ENCODE measurements at regions not wholly inside any gene's neighbourhood (a gene's known extent, or its start where the extent isn't known, plus 50 kb on each side); places are given as distances from the start of the nearest gene placed in this dataset.

DNA sequence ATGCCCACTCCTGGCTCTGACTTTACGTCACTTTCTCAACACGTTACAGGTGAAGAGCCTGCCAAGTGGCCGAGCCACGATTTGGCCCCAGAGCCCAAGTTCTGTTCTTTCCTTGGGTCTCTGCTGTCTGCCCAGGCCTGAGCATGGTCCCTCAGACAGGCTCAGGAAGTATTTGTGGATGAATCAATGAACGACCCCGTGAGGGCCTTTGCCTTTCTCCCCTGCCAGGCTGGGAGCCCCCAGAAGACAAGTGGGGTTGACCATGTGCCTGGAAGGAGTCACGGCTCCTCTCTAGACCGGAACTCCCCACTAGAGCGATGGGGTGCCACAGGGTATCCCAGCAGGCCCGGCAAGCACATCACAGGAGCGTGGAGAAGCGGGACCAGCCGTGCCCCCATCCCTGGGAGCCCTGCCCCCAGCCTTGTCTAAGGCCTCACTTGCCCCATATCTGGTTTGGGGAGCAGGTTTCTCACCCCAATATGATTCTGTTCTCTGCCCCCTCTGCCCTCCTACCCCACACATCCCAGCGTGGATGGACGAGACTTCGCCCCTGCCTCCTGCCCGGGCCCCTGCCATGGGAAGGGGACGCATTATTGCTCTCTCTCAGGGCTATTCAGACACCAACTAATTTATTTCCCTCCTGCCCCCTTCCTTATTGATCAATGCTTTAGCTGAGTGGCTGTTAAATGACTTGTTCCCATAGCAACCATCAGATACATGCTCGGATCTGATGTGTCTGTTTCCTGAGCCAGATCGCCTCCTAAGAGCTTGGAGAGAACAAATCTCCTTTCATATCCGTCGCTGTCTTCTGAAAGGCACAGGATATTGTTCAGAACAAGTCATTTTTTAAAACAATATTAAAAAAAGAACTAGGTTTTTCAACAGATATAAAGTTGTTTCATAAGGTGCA, 69.0 kb downstream of the DIO3 start:
- no peaks in the 10 kb centered on the region for H3K79me2 ChIP-seq (ENCODE audit: control insufficient read depth, insufficient read depth, low read length)
- H3K4me1 ChIP-seq (ENCODE audit: control insufficient read depth, extremely low read depth, insufficient read depth, low read length): peaks cover 2% of the 10 kb centered on the region
- intact Hi-C loops (cut with micrococcal nuclease): no loop called here
- H3K36me3 ChIP-seq (ENCODE audit: control insufficient read depth in 2 of 2, extremely low read depth in 1 of 2, insufficient read depth in 2 of 2, low read length in 2 of 2): no peaks in the 10 kb centered on the region
- H3K9me1 ChIP-seq (replicated peaks; ENCODE audit: control insufficient read depth, extremely low read depth, insufficient read depth, low read length): no peaks in the 10 kb centered on the region
- TF ChIP-seq, protein P1, sequence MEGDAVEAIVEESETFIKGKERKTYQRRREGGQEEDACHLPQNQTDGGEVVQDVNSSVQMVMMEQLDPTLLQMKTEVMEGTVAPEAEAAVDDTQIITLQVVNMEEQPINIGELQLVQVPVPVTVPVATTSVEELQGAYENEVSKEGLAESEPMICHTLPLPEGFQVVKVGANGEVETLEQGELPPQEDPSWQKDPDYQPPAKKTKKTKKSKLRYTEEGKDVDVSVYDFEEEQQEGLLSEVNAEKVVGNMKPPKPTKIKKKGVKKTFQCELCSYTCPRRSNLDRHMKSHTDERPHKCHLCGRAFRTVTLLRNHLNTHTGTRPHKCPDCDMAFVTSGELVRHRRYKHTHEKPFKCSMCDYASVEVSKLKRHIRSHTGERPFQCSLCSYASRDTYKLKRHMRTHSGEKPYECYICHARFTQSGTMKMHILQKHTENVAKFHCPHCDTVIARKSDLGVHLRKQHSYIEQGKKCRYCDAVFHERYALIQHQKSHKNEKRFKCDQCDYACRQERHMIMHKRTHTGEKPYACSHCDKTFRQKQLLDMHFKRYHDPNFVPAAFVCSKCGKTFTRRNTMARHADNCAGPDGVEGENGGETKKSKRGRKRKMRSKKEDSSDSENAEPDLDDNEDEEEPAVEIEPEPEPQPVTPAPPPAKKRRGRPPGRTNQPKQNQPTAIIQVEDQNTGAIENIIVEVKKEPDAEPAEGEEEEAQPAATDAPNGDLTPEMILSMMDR (IDR thresholded peaks at IDR 0.05; ENCODE audit: extremely low read depth in 1 of 2, insufficient read depth in 1 of 2, low read depth in 1 of 2, low read length in 2 of 2): no peak
- TF ChIP-seq GATA2 (IDR thresholded peaks at IDR 0.05; ENCODE audit: insufficient read depth, insufficient read length, low read depth, low read length) (no peak), JUN (IDR thresholded peaks at IDR 0.05; ENCODE audit: borderline replicate concordance, insufficient read depth, insufficient read length, low read depth) (no peak), POLR2AphosphoS5 (IDR thresholded peaks at IDR 0.05; ENCODE audit: insufficient read depth, low read depth, low read length) (no peak), FOS (IDR thresholded peaks at IDR 0.05; ENCODE audit: borderline replicate concordance, insufficient read depth, low read length) (no peak), POLR2A (IDR thresholded peaks at IDR 0.05; ENCODE audit: low read depth, low read length) (no peak), MYC (IDR thresholded peaks at IDR 0.05; ENCODE audit: low read depth, low read length) (no peak), EZH2 (IDR thresholded peaks at IDR 0.05; ENCODE audit: borderline replicate concordance, low read depth, low read length, severe bottlenecking) (no peak)
- TF ChIP-seq, protein P2, sequence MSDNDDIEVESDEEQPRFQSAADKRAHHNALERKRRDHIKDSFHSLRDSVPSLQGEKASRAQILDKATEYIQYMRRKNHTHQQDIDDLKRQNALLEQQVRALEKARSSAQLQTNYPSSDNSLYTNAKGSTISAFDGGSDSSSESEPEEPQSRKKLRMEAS (IDR thresholded peaks at IDR 0.05; ENCODE audit: insufficient read depth, insufficient read length): no peak
- H3K9ac ChIP-seq (replicated peaks; ENCODE audit: extremely low read depth, insufficient read depth, low read length): no peak overlapping the region
- H3K27ac ChIP-seq (ENCODE audit: insufficient read depth, low read depth, low read length): no peak overlapping the region
- FAIRE-seq (no peak), DNase-seq (ENCODE audit: low read depth, low spot score) (no peak)
- H4K20me1 ChIP-seq (replicated peaks; ENCODE audit: control insufficient read depth, extremely low read depth, insufficient read depth, low read length): no peaks in the 10 kb centered on the region
- CTCF ChIA-PET: interaction anchor here (1.0 to 4.3 kb wide), 2 partner anchors 12 to 1246 kb away, joined by 3 to 39 read pairs; no protein-coding TSS in a partner anchor
- H3K27me3 ChIP-seq (ENCODE audit: control insufficient read depth in 2 of 2, insufficient read depth in 2 of 2, low read length in 2 of 2): no peaks in the 10 kb centered on the region
- no peak overlapping the region for H3K4me3 ChIP-seq (replicated peaks in 1 of 3; ENCODE audit: insufficient read depth in 1 of 3, low read depth in 1 of 3, low read length in 3 of 3)
- H2AFZ ChIP-seq (ENCODE audit: low read depth, low read length): no peak overlapping the region
- dilution Hi-C loops (cut with MboI; ENCODE audit: extremely low pct_ligation_motif_present, low sequenced_read_pairs): no loop called here
- H3K9me3 ChIP-seq (replicated peaks; ENCODE audit: control insufficient read depth, insufficient read depth, low read length): no peaks in the 10 kb centered on the region
- BruUV-seq (replicated peaks): no TSS peak
- POLR2A ChIA-PET: no interaction called here
- no peak overlapping the region for H3K4me2 ChIP-seq (ENCODE audit: insufficient read depth, low read length)

Data from endothelial cell of umbilical vein (primary cell).